UCSD-AML1 (cell line): ENCODE measurements at regions not wholly inside any gene's neighbourhood (a gene's known extent, or its start where the extent isn't known, plus 50 kb on each side); places are given as distances from the start of the nearest gene placed in this dataset.

Experiments used
- DNase-seq: peaks from one replicate; lab custom pipeline; 2025; ENCODE audit not compliant: unreplicated experiment; lab: John Stamatoyannopoulos, UW

GRCh38 chr7:67809586-67809985 is 813.0 kb downstream of the TYW1 start:
- DNase-seq = no peak

- DNase-seq = no peak
These were observed 817.1 kb downstream of the TYW1 start for GRCh38 chr7:67813621-67814292.

GRCh38 chr7:67817481-67817880 is 820.8 kb downstream of the TYW1 start:
- no peak for DNase-seq

DNA sequence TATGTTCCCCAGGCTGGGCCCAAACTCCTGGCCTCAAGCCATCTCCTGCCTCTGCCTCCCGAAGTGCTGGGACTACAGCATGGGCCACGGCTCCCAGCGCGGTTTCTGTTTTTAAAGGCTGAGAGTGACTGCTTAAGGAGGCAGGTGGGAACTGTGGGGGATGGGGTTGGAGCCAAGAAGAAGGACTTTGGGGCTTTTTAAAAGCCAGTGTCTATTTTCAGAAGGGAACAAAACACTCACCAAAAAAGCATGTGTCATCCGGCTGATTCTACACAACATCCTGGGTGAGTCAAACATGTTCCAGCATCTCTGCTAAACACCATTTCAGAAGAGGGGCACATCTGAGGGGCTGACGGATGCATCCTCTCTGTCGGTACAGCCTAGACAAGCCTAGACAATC is 824.5 kb downstream of the TYW1 start:
- no peak for DNase-seq

DNA sequence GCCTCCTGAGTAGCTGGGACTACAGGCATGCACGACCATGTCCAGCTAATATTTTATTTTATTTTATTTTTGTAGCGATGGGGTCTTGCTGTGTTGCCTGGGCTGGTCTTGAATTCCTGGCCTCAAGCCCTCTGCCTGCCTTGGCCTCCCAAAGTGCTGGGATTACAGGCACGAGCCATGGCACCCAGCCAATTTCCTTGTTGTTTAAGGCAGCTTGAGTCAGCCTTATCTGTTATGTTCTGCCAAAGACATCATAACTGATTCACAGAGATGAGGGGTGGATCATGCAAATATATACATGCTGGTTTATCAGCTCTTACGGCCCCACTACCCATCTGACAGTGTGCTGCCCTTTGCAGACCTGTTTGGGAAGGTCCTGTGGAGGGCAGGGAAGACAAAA is 826.7 kb downstream of the TYW1 start:
- no peak for DNase-seq

- no peak for DNase-seq
These were observed 828.7 kb downstream of the TYW1 start for GRCh38 chr7:67825356-67825755.

GRCh38 chr7:67841896-67842295 is 845.3 kb downstream of the TYW1 start:
- no peak for DNase-seq

- no peak for DNase-seq
These were observed 845.9 kb downstream of the TYW1 start for GRCh38 chr7:67842571-67842970.

- DNase-seq = no peak
These were observed 846.5 kb downstream of the TYW1 start for GRCh38 chr7:67843001-67843565.

DNA sequence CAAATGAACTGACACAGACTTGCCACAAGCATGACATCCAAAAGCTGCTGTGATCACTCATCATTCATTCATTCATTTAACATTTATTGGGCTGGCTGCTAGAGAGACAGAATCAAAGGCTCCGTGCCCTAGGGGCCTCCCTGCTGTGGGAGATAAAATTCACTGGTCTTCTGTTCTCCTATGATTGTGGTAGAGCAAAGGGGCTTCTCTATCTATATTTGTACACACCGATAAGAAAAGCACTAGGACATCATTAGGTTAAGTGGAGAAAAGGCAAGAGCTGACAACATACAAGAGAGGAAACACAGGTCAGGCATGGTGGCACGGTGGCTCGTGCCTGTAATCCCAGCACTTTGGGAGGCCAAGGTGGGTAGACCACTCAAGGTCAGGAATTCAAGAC is 847.0 kb downstream of the TYW1 start:
- no peak for DNase-seq

GRCh38 chr7:67847092-67847787 is 850.6 kb downstream of the TYW1 start:
- no peak for DNase-seq

GRCh38 chr7:67854221-67855178 is 857.9 kb downstream of the TYW1 start:
- DNase-seq = no peak

DNA sequence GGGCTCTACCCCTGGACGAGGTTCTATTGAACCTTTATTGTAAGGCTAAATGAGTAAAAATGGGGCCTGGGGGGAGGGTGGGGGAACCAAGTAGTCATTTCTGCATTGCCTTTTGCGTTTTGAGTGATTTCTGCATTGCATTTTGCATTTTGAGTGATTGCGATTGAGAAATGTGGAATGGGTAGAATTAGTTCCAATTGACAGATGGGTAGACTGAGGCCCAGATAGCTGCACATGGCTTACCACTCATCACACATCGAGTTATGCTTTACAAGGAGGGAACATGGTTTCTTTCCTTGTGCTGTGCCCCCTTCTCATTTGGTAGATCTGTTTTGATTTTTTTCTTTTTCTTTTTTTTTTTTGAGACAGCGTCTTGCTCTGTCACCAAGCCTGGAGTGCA is 858.7 kb downstream of the TYW1 start:
- no peak for DNase-seq

- DNase-seq = no peak
These were observed 859.4 kb downstream of the TYW1 start for GRCh38 chr7:67856046-67856445.

DNA sequence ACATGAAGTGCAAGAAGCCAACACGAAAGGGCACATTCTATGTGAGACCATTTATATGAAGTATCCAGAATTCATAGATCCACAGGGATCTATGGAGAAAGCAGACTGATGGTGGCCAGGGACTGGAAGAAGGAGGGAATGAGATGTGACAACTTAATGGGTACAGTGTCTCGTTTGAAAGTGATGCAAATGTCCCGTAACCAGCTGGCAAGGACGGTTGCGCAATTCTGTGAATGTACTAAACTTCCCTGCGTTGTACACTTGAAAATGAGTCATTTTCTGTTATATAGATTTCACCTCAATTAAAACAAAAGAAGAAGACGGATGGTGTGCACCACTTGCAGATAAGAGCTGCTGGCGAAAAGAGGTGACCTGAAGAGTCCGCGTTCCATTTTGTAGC is 861.1 kb downstream of the TYW1 start:
- DNase-seq = no peak

DNA sequence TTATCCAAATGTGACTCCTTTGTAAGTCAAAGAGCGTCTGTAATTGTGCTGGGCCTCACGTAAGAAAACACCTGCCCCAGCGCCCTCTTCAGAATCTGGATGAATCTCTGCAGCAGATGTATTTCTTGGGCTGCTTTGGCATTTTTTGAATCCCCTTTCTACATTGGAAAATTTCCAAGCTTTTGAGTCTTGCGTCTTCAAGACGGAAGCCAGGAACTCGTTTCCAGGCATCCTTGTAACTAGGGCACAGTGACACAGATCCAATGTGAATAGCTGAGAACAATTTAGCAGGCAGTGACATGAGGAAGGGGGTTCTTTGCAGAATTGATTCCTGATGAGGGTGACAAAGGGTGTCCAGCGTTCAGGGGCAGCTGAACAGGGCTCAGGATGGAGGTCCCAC is 862.3 kb downstream of the TYW1 start:
- no peak for DNase-seq

DNA sequence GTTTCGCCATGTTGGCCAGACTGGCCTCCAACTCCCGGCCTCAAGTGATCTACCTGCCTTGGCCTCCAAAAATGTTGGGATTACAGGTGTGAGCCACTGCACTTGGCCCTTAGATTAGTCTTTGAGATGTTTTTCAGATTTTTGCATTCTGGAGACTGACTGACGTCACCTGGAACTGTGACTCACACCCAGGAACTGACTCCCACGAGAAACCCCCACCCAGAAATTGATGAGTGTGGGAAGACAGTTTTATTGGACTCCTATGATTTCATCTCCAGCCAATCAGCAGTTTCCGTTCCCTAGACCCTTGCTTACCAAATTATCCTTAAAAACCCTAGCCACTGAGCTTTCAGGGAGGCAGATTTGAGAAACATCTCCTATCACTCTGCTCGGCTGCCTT is 867.3 kb downstream of the TYW1 start:
- no peak for DNase-seq

GRCh38 chr7:67866054-67866453 is 869.4 kb downstream of the TYW1 start:
- DNase-seq = no peak

GRCh38 chr7:67866812-67867211 is 870.2 kb downstream of the TYW1 start:
- DNase-seq = no peak

DNA sequence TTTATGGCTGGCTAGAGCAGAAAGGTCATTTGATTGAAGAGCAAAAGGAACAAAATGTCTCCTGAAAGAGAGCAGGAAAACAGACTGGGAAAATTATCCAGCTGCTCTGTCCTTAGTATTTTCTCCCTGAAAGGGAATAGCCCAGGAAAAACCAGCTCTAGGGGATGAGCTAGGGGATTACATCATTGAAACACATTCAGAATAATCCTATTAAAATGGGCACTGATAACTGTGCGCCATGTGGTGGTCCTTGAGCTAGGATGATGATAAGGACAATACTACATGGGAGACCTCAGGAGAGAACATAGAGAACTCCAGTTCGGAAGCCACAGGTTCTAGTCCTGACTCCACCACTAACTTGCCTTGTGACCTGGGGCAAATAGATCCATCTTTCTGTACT is 873.8 kb downstream of the TYW1 start:
- DNase-seq = no peak

DNA sequence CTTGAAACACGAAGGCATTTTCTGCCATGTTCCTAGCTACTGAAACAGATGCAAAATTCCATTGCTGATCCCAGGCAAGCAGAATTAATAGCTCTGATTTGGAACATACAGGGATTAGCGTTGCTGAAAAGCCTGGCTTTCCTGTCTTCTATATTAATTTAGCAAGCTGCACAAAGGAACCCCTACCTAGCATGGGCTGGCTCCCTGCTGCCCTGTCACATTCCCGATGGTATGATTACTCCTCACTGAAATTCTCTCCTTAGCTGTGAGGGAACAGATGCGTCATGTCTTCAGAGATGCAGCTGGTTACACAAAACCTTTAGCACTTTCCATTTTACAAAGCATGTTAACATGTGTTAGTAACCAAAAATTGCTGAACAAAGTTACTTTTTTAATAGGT is 878.9 kb downstream of the TYW1 start:
- no peak for DNase-seq
